Fibroblast of skin of left biceps (primary cell): ENCODE measurements at regions not wholly inside any gene's neighbourhood (a gene's known extent, or its start where the extent isn't known, plus 50 kb on each side); places are given as distances from the start of the nearest gene placed in this dataset.
"Not testable (repeated sequence)": the region's sequence is repeated elsewhere in the genome, so short reads cannot be mapped to it uniquely, and the experiment has no call there.

Experiments used
- DNase-seq, 2 experiments: peaks; one replicate each; pipeline ENCODE4 v3.0.0-alpha.2; 2013; ENCODE audit warnings: low read depth in 2 of 2

- no peak for DNase-seq
Measured at GRCh38 chr5:125660231-125660895, 762.8 kb upstream of the GRAMD2B start.

GRCh38 chr5:125661584-125661983, 761.6 kb upstream of the GRAMD2B start:
- DNase-seq: no peak

GRCh38 chr5:125668884-125669283, 754.3 kb upstream of the GRAMD2B start:
- no peak for DNase-seq

GRCh38 chr5:125673359-125673950, 749.8 kb upstream of the GRAMD2B start:
- no peak for DNase-seq

- DNase-seq: no peak
Measured at GRCh38 chr5:125679522-125679921, 743.7 kb upstream of the GRAMD2B start.

- DNase-seq: no peak
Measured at GRCh38 chr5:125683669-125684068, 739.5 kb upstream of the GRAMD2B start.

- no peak for DNase-seq
Measured at GRCh38 chr5:125685771-125686170, 737.4 kb upstream of the GRAMD2B start.

- DNase-seq: not testable (repeated sequence)
Measured at GRCh38 chr5:125691738-125692530, 731.3 kb upstream of the GRAMD2B start.

- DNase-seq: peak; percentile 83 to 89
Measured at GRCh38 chr5:125695996-125696655, 727.1 kb upstream of the GRAMD2B start.

- DNase-seq: peak; percentile 93 to 94
Measured at GRCh38 chr5:125696762-125697161, 726.4 kb upstream of the GRAMD2B start.

- no peak for DNase-seq
Measured at GRCh38 chr5:125698420-125698819, 724.8 kb upstream of the GRAMD2B start.

GRCh38 chr5:125699860-125700259, 723.3 kb upstream of the GRAMD2B start:
- no peak for DNase-seq

- DNase-seq: peak; percentile 21 to 30
Measured at GRCh38 chr5:125700380-125700861, 722.8 kb upstream of the GRAMD2B start.

GRCh38 chr5:125703616-125704015, 719.6 kb upstream of the GRAMD2B start:
- no peak for DNase-seq

- DNase-seq: no peak
Measured at GRCh38 chr5:125704888-125705287, 718.3 kb upstream of the GRAMD2B start.

- DNase-seq: no peak
Measured at GRCh38 chr5:125708583-125708982, 714.6 kb upstream of the GRAMD2B start.

- no peak for DNase-seq
Measured at GRCh38 chr5:125710745-125711144, 712.5 kb upstream of the GRAMD2B start.

GRCh38 chr5:125712397-125712796, 710.8 kb upstream of the GRAMD2B start:
- no peak for DNase-seq

GRCh38 chr5:125713109-125713805, 710.0 kb upstream of the GRAMD2B start:
- DNase-seq: no peak

- DNase-seq: no peak
Measured at GRCh38 chr5:125715216-125715615, 708.0 kb upstream of the GRAMD2B start.

GRCh38 chr5:125717209-125717608, 706.0 kb upstream of the GRAMD2B start:
- DNase-seq: peak; percentile 60 to 73
